HG02870 (cell line): ENCODE measurements at regions not wholly inside any gene's neighbourhood (a gene's known extent, or its start where the extent isn't known, plus 50 kb on each side); places are given as distances from the start of the nearest gene placed in this dataset.
"Not testable (repeated sequence)": the region's sequence is repeated elsewhere in the genome, so short reads cannot be mapped to it uniquely, and the experiment has no call there.

Experiments
- ATAC-seq: cut with Tn5 transposase; IDR thresholded peaks from one replicate; pipeline ENCODE4 v1.9.1; 2021; ENCODE audit warnings: mild to moderate bottlenecking, moderate library complexity; ENCODE audit not compliant: unreplicated experiment

GRCh38 chr4:82248903-82249632 is 124.7 kb downstream of the HNRNPD start:
- ATAC-seq = no peak

- ATAC-seq = no peak
Measured at GRCh38 chr4:82247629-82248028, 126.2 kb downstream of the HNRNPD start.

- no peak for ATAC-seq
Measured at GRCh38 chr4:82247171-82247570, 126.6 kb downstream of the HNRNPD start.

GRCh38 chr4:82241534-82241933 is 132.3 kb downstream of the HNRNPD start:
- no peak for ATAC-seq

GRCh38 chr4:82240410-82240809 is 133.4 kb downstream of the HNRNPD start:
- no peak for ATAC-seq

GRCh38 chr4:82237142-82237541 is 136.6 kb downstream of the HNRNPD start:
- not testable (repeated sequence) for ATAC-seq

GRCh38 chr4:82235346-82235745 is 138.4 kb downstream of the HNRNPD start:
- ATAC-seq = no peak

GRCh38 chr4:82232891-82233290 is 140.9 kb downstream of the HNRNPD start:
- ATAC-seq = no peak

GRCh38 chr4:82231806-82232205 is 142.0 kb downstream of the HNRNPD start:
- ATAC-seq = no peak

- ATAC-seq = no peak
Measured at GRCh38 chr4:82230306-82230705, 143.5 kb downstream of the HNRNPD start.

GRCh38 chr4:82225030-82225429 is 148.8 kb downstream of the HNRNPD start:
- ATAC-seq = no peak

- ATAC-seq = no peak
Measured at GRCh38 chr4:82223715-82224114, 150.1 kb downstream of the HNRNPD start.

- no peak for ATAC-seq
Measured at GRCh38 chr4:82219346-82219745, 154.4 kb downstream of the HNRNPD start.

GRCh38 chr4:82217986-82218715 is 155.6 kb downstream of the HNRNPD start:
- ATAC-seq = no peak

- ATAC-seq = no peak
Measured at GRCh38 chr4:82216219-82216618, 157.6 kb downstream of the HNRNPD start.

- no peak for ATAC-seq
Measured at GRCh38 chr4:82215800-82216199, 158.0 kb downstream of the HNRNPD start.

GRCh38 chr4:82215039-82215438 is 158.8 kb downstream of the HNRNPD start:
- no peak for ATAC-seq

- no peak for ATAC-seq
Measured at GRCh38 chr4:82213485-82214417, 160.0 kb downstream of the HNRNPD start.

GRCh38 chr4:82201805-82202641 is 171.8 kb downstream of the HNRNPD start:
- peak; percentile 59 for ATAC-seq

GRCh38 chr4:82201303-82201702 is 172.5 kb downstream of the HNRNPD start:
- no peak for ATAC-seq
